HepG2 (cell line): ENCODE measurements at regions not wholly inside any gene's neighbourhood (a gene's known extent, or its start where the extent isn't known, plus 50 kb on each side); places are given as distances from the start of the nearest gene placed in this dataset.

Experiments
- ATAC-seq: fragments of 200-7000 bp; cut with Tn5 transposase; 3 replicates; pipeline ENCODE4 v1.9.1; 2020; ENCODE audit warnings: mild to moderate bottlenecking, moderate library complexity
- BruUV-seq: library from RNA; stranded (reverse); fragments of 400-500 nt; replicated peaks from 2 replicates; lab custom pipeline; 2021; lab: Mats Ljungman, UMichigan
- CTCF ChIA-PET: fragments of 300-600 bp; formaldehyde crosslinking; extraction: SDS; loops from one replicate; lab custom pipeline; 2021; ENCODE audit warnings: low total read pairs, inconsistent platforms, low intra/inter-chr PET ratio; lab: Yijun Ruan, JAX
- POLR2A ChIA-PET: fragments of 350-600 bp; sonication (Branson Sonifier 250); formaldehyde crosslinking; loops from one replicate; lab custom pipeline; 2020; ENCODE audit warnings: antibody characterized with exemption, inconsistent platforms; lab: Yijun Ruan, JAX
- DNase-seq: peaks from one replicate; pipeline ENCODE4 v3.0.0-alpha.2; 2015; ENCODE audit warnings: low spot score
- FAIRE-seq: peaks from 3 replicates; lab custom pipeline; 2011; peaks lifted over from hg19 to GRCh38; lab: Jason Lieb, UNC
- H2AFZ ChIP-seq: one replicate; pipeline ENCODE4 v1.6.1; 2011; ENCODE audit warnings: low read length, inconsistent platforms
- H3K27ac ChIP-seq: fragments of 300-600 bp; 3 replicates; pipeline ENCODE4 v1.8.0; 2011; ENCODE audit warnings: mixed run types, mild to moderate bottlenecking, mixed read lengths, low read length, inconsistent platforms; ENCODE audit not compliant: insufficient read depth; ENCODE audit errors: extremely low read length
- H3K27me3 ChIP-seq, 2 experiments: fragments of 200-600 bp in 1 of 2; 2 replicates in 1 of 2; 3 replicates in 1 of 2; pipeline versions ENCODE4 v1.6.0 to v1.8.0; 2011; ENCODE audit warnings: low read length in 2 of 2, mild to moderate bottlenecking in 2 of 2, moderate library complexity in 2 of 2, inconsistent platforms in 1 of 2; ENCODE audit not compliant: insufficient read depth in 2 of 2, control insufficient read depth in 1 of 2
- H3K36me3 ChIP-seq, 2 experiments: fragments of 200-600 bp in 1 of 2; replicated peaks in 1 of 2; 2 replicates in 1 of 2; 3 replicates in 1 of 2; pipeline versions ENCODE4 v1.5.1 to v1.8.0; 2011; ENCODE audit warnings: low read length in 2 of 2, inconsistent platforms in 1 of 2; ENCODE audit not compliant: insufficient read depth in 2 of 2, control insufficient read depth in 1 of 2
- H3K4me1 ChIP-seq: 2 replicates; pipeline ENCODE4 v1.5.1; 2012; ENCODE audit warnings: low read length, inconsistent platforms; ENCODE audit not compliant: insufficient read depth
- H3K4me2 ChIP-seq: 2 replicates; pipeline ENCODE4 v1.6.0; 2011; ENCODE audit warnings: low read depth, low read length, inconsistent platforms
- H3K4me3 ChIP-seq, 3 experiments: fragments of 200-600 bp in 1 of 3; sonication (generic), shearing (Covaris generic) in 1 of 3; replicated peaks in 1 of 3; 2 replicates each; pipeline ENCODE4 v1.5.1; 2011 to 2016; ENCODE audit warnings: low read length in 3 of 3, inconsistent platforms in 2 of 3, low read depth in 2 of 3, mild to moderate bottlenecking in 2 of 3, control low read depth in 1 of 3, mixed read lengths in 1 of 3; ENCODE audit not compliant: insufficient read depth in 1 of 3
- H3K79me2 ChIP-seq: one replicate; pipeline ENCODE4 v1.6.1; 2011; ENCODE audit warnings: low read length, inconsistent platforms; ENCODE audit not compliant: insufficient read depth
- H3K9ac ChIP-seq: 2 replicates; pipeline ENCODE4 v1.6.0; 2011; ENCODE audit warnings: mild to moderate bottlenecking, low read depth, low read length, inconsistent platforms; ENCODE audit not compliant: insufficient read depth
- H3K9me3 ChIP-seq: 2 replicates; pipeline ENCODE4 v1.5.1; 2012; ENCODE audit warnings: mild to moderate bottlenecking, low read length
- H4K20me1 ChIP-seq: 2 replicates; pipeline ENCODE4 v1.6.0; 2011; ENCODE audit warnings: inconsistent platforms, mild to moderate bottlenecking, low read length, moderate library complexity; ENCODE audit not compliant: insufficient read depth
- HOXA9 ChIP-seq: sonication (generic); formaldehyde crosslinking; IDR thresholded peaks from 2 replicates; pipeline ENCODE4 v1.8.1; 2022; ENCODE audit warnings: missing genetic modification reagents, mild to moderate bottlenecking, moderate library complexity, borderline replicate concordance
- NR2C2 ChIP-seq: sonication (generic); formaldehyde crosslinking; IDR thresholded peaks from 2 replicates; pipeline ENCODE4 v1.4.0; 2020; ENCODE audit warnings: missing genetic modification reagents, mild to moderate bottlenecking, moderate library complexity, borderline replicate concordance
- NR3C1 ChIP-seq: sonication (generic); formaldehyde crosslinking; IDR thresholded peaks from 2 replicates; pipeline ENCODE4 v1.4.0; 2020; ENCODE audit warnings: missing genetic modification reagents
- RFX1 ChIP-seq: fragments of 450-650 bp; IDR thresholded peaks from 2 replicates; pipeline ENCODE4 v1.6.1; 2017
- TGIF2 ChIP-seq: IDR thresholded peaks from 2 replicates; pipeline ENCODE4 v1.6.1; 2016; ENCODE audit warnings: control low read depth, missing compliant biosample characterization
- ZC3H4 ChIP-seq: sonication (generic); formaldehyde crosslinking; IDR thresholded peaks from 2 replicates; pipeline ENCODE4 v1.4.0; 2020; ENCODE audit warnings: missing genetic modification reagents, borderline replicate concordance
- ZNF20 ChIP-seq: sonication (generic); formaldehyde crosslinking; IDR thresholded peaks from 2 replicates; pipeline ENCODE4 v1.4.0; 2020; ENCODE audit warnings: mild to moderate bottlenecking, moderate library complexity, missing genetic modification reagents
- ZNF777 ChIP-seq: sonication (generic); formaldehyde crosslinking; IDR thresholded peaks from 2 replicates; pipeline ENCODE4 v1.4.0; 2020; ENCODE audit warnings: missing genetic modification reagents
- WGBS: methylation state at CpG from one replicate; pipeline ENCODE4 v1.1.6; 2017; ENCODE audit warnings: low lambda C conversion rate; 5-methylcytosine and 5-hydroxymethylcytosine counted together
- in situ Hi-C: cut with HindIII; loops from 2 replicates; pipeline ENCODE4 v1.10.0; 2017; ENCODE audit warnings: low pct_unique_long_range_greater_than_20kb; ENCODE audit not compliant: extremely low pct_ligation_motif_present
- intact Hi-C: fragments of 100-400 bp; cut with micrococcal nuclease; formaldehyde crosslinking; loops from one replicate; pipeline ENCODE4 v1.10.0; 2022; ENCODE audit not compliant: unreplicated experiment
- TF ChIP-seq, protein P1 (sequence below): sonication (generic); formaldehyde crosslinking; IDR thresholded peaks from 2 replicates; pipeline ENCODE4 v1.4.0; 2020; ENCODE audit warnings: missing genetic modification reagents
- TF ChIP-seq, protein P2 (sequence below): sonication (generic); formaldehyde crosslinking; IDR thresholded peaks from 2 replicates; pipeline ENCODE4 v1.8.0; 2022; ENCODE audit warnings: mild to moderate bottlenecking, missing genetic modification reagents
- TF ChIP-seq, protein P3 (sequence below): sonication (generic); formaldehyde crosslinking; IDR thresholded peaks from 2 replicates; pipeline ENCODE4 v1.4.0; 2020; ENCODE audit warnings: mild to moderate bottlenecking, missing genetic modification reagents
- TF ChIP-seq, protein P4 (sequence below): sonication (generic); formaldehyde crosslinking; IDR thresholded peaks from 2 replicates; pipeline ENCODE4 v1.5.0; 2020; ENCODE audit warnings: mild to moderate bottlenecking, missing genetic modification reagents

DNA sequence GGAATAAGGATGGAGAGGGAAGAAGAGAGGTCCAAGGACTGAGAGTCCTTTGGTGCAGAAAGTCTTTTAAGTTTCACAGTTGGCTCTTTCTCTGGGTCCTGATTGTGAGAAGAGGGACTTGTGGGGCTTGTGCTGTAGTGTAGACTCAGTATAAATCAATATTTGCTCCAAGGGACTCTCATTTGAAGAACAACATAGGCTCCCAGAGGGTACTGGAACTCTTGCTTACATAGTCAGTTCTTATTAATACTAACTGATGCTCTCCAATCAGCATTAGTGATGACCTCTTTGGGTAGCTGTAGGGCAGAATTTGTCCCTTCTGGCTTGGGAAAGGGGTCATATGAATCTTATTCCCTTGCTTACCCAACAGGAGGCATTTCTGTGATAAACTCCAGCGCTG lies 62.5 kb upstream of the CXCL14 start (continued):
- TF ChIP-seq ZNF20 (no peak), TGIF2 (CRISPR knock-in tag) (no peak)

DNA sequence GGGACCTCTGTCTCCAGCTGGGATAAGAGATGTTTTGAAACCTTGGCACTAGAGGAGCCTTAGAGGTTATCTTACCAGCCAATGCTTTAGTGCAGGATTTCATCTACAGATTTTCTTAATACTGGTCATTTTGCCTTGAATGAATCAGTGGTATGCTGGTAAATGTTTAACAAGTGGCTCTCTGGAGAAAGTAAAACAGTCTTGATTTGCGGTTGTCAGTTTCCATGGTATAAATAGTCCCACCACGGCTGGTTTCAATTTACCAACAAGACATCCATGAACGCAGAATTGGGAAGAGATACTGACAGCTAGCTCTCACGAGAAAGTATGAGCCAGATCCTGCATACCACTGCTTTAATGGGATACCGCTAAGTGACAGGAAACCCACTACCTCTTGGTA lies 56.7 kb upstream of the CXCL14 start:
- intact Hi-C loops (no loop called here), in situ Hi-C loops (no loop called here)
- H3K79me2 ChIP-seq = no peaks in the 10 kb centered on the region
- H3K4me2 ChIP-seq = no peak overlapping the region
- H3K4me1 ChIP-seq = no peaks in the 10 kb centered on the region
- ChIA-PET CTCF (no interaction called here), POLR2A (no interaction called here)
- 17% methylated on average over 5 of the region's 5 CpGs for WGBS
- H3K4me3 ChIP-seq = no peak overlapping the region
- ATAC-seq (no peak), FAIRE-seq (no peak), DNase-seq (no peak)
- TF ChIP-seq NR2C2 (no peak), HOXA9 (CRISPR knock-in tag) (no peak), RFX1 (no peak), ZNF777 (CRISPR knock-in tag) (no peak), NR3C1 (no peak), ZC3H4 (CRISPR knock-in tag) (no peak)
- TF ChIP-seq, protein P1, sequence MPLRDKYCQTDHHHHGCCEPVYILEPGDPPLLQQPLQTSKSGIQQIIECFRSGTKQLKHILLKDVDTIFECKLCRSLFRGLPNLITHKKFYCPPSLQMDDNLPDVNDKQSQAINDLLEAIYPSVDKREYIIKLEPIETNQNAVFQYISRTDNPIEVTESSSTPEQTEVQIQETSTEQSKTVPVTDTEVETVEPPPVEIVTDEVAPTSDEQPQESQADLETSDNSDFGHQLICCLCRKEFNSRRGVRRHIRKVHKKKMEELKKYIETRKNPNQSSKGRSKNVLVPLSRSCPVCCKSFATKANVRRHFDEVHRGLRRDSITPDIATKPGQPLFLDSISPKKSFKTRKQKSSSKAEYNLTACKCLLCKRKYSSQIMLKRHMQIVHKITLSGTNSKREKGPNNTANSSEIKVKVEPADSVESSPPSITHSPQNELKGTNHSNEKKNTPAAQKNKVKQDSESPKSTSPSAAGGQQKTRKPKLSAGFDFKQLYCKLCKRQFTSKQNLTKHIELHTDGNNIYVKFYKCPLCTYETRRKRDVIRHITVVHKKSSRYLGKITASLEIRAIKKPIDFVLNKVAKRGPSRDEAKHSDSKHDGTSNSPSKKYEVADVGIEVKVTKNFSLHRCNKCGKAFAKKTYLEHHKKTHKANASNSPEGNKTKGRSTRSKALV (CRISPR knock-in tag) = no peak
- TF ChIP-seq, protein P2, sequence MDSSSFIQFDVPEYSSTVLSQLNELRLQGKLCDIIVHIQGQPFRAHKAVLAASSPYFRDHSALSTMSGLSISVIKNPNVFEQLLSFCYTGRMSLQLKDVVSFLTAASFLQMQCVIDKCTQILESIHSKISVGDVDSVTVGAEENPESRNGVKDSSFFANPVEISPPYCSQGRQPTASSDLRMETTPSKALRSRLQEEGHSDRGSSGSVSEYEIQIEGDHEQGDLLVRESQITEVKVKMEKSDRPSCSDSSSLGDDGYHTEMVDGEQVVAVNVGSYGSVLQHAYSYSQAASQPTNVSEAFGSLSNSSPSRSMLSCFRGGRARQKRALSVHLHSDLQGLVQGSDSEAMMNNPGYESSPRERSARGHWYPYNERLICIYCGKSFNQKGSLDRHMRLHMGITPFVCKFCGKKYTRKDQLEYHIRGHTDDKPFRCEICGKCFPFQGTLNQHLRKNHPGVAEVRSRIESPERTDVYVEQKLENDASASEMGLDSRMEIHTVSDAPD (CRISPR knock-in tag) = no peak
- TF ChIP-seq, protein P3, sequence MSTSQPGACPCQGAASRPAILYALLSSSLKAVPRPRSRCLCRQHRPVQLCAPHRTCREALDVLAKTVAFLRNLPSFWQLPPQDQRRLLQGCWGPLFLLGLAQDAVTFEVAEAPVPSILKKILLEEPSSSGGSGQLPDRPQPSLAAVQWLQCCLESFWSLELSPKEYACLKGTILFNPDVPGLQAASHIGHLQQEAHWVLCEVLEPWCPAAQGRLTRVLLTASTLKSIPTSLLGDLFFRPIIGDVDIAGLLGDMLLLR (CRISPR knock-in tag) = no peak
- TF ChIP-seq, protein P4, sequence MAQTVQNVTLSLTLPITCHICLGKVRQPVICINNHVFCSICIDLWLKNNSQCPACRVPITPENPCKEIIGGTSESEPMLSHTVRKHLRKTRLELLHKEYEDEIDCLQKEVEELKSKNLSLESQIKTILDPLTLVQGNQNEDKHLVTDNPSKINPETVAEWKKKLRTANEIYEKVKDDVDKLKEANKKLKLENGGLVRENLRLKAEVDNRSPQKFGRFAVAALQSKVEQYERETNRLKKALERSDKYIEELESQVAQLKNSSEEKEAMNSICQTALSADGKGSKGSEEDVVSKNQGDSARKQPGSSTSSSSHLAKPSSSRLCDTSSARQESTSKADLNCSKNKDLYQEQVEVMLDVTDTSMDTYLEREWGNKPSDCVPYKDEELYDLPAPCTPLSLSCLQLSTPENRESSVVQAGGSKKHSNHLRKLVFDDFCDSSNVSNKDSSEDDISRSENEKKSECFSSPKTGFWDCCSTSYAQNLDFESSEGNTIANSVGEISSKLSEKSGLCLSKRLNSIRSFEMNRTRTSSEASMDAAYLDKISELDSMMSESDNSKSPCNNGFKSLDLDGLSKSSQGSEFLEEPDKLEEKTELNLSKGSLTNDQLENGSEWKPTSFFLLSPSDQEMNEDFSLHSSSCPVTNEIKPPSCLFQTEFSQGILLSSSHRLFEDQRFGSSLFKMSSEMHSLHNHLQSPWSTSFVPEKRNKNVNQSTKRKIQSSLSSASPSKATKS (CRISPR knock-in tag) = no peak
- H4K20me1 ChIP-seq = no peaks in the 10 kb centered on the region
- no peak overlapping the region for H3K9ac ChIP-seq
- H3K27ac ChIP-seq = no peak overlapping the region
- H3K9me3 ChIP-seq = no peaks in the 10 kb centered on the region
- peaks cover 0 to 3% of the 10 kb centered on the region in 2 experiments; a peak in 2 of 5 replicates for H3K27me3 ChIP-seq
- no peaks in the 10 kb centered on the region for H3K36me3 ChIP-seq
- no peak overlapping the region for H2AFZ ChIP-seq
- no TSS peak for BruUV-seq
